ENCODE measurements at regions not wholly inside any gene's neighbourhood (a gene's known extent, or its start where the extent isn't known, plus 50 kb on each side); places are given as distances from the start of the nearest gene placed in this dataset.

DNA sequence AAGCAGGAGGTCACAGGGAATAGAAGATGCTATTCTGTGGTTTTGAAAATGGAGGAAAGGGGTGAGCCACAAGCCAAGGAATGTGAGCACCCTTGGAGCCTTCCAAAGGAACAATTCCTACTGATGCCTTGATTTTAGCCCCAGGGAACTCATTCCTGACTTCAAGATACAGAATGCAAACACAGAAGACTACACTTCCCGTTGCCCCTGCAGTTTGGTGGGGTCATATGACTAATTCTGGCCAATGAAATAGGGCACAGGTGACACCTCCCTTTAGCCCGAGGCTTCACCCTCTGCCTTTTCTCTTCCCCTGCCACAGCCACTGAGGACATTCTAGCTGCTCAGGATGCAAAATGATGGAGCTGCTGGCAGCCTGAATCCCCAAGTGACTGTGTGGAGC is 126.1 kb downstream of the INHBB start:
- TF ChIP-seq, protein P1, sequence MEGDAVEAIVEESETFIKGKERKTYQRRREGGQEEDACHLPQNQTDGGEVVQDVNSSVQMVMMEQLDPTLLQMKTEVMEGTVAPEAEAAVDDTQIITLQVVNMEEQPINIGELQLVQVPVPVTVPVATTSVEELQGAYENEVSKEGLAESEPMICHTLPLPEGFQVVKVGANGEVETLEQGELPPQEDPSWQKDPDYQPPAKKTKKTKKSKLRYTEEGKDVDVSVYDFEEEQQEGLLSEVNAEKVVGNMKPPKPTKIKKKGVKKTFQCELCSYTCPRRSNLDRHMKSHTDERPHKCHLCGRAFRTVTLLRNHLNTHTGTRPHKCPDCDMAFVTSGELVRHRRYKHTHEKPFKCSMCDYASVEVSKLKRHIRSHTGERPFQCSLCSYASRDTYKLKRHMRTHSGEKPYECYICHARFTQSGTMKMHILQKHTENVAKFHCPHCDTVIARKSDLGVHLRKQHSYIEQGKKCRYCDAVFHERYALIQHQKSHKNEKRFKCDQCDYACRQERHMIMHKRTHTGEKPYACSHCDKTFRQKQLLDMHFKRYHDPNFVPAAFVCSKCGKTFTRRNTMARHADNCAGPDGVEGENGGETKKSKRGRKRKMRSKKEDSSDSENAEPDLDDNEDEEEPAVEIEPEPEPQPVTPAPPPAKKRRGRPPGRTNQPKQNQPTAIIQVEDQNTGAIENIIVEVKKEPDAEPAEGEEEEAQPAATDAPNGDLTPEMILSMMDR (IDR thresholded peaks at IDR 0.05) = no peak
- no peak for TF ChIP-seq POLR2A (IDR thresholded peaks at IDR 0.05)
